22Rv1 (cell line): ENCODE measurements at regions not wholly inside any gene's neighbourhood (a gene's known extent, or its start where the extent isn't known, plus 50 kb on each side); places are given as distances from the start of the nearest gene placed in this dataset.

Experiments
- ZFX ChIP-seq: fragments of 450-650 bp; IDR thresholded peaks from 2 replicates; pipeline ENCODE4 v1.6.1; 2017; ENCODE audit warnings: antibody characterized with exemption, borderline replicate concordance
- TF ChIP-seq, protein P1 (sequence below): fragments of 450-650 bp; IDR thresholded peaks from 2 replicates; pipeline ENCODE4 v1.5.1; 2017; ENCODE audit warnings: mild to moderate bottlenecking

DNA sequence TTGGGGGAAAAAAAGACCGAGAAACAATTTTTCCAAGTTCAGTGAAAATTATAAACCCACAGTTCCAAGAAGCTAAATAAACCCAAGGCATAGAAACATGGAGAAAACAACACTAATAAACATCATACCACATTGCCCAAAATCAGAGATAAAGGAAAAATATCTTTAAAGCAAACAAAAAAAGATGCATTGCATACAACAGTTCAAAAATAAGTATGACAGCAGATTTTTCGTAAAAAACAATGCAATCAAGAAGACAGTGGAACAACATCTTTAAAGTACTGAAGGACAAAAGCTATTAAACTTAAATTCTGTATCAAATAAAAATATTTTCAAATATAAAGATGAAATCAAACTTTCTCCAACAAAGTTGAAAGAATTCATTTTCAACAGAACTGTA is 921.3 kb downstream of the METTL15 start:
- TF ChIP-seq, protein P1, sequence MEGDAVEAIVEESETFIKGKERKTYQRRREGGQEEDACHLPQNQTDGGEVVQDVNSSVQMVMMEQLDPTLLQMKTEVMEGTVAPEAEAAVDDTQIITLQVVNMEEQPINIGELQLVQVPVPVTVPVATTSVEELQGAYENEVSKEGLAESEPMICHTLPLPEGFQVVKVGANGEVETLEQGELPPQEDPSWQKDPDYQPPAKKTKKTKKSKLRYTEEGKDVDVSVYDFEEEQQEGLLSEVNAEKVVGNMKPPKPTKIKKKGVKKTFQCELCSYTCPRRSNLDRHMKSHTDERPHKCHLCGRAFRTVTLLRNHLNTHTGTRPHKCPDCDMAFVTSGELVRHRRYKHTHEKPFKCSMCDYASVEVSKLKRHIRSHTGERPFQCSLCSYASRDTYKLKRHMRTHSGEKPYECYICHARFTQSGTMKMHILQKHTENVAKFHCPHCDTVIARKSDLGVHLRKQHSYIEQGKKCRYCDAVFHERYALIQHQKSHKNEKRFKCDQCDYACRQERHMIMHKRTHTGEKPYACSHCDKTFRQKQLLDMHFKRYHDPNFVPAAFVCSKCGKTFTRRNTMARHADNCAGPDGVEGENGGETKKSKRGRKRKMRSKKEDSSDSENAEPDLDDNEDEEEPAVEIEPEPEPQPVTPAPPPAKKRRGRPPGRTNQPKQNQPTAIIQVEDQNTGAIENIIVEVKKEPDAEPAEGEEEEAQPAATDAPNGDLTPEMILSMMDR = no peak
- TF ChIP-seq ZFX = no peak
